K562 (cell line): ENCODE measurements at regions not wholly inside any gene's neighbourhood (a gene's known extent, or its start where the extent isn't known, plus 50 kb on each side); places are given as distances from the start of the nearest gene placed in this dataset.
"Not testable (repeated sequence)": the region's sequence is repeated elsewhere in the genome, so short reads cannot be mapped to it uniquely, and the experiment has no call there.

Experiments used
- CC2D1A ChIP-seq: fragments of 450-650 bp; IDR thresholded peaks from 2 replicates; pipeline ENCODE4 v1.6.1; 2017; ENCODE audit warnings: mild to moderate bottlenecking
- CREBBP ChIP-seq: IDR thresholded peaks from one replicate; pipeline ENCODE4 v1.6.1; 2012; ENCODE audit warnings: low read depth, mild to moderate bottlenecking, control low read depth, inconsistent platforms, low read length
- HDAC2 ChIP-seq: fragments of 450-650 bp; IDR thresholded peaks from 2 replicates; pipeline ENCODE4 v1.6.1; 2016; ENCODE audit warnings: mild to moderate bottlenecking
- PHF8 ChIP-seq: fragments of 200-600 bp; sonication (generic); IDR thresholded peaks from 2 replicates; pipeline ENCODE4 v1.6.1; 2012; ENCODE audit warnings: mixed run types, mild to moderate bottlenecking, inconsistent platforms, low read length, moderate library complexity, borderline replicate concordance
- ZNF274 ChIP-seq: IDR thresholded peaks from 2 replicates; pipeline ENCODE4 v1.6.1; 2011; ENCODE audit warnings: low read depth, mild to moderate bottlenecking, low read length, moderate library complexity, borderline replicate concordance
- TF ChIP-seq, protein P1 (sequence below): sonication (generic); formaldehyde crosslinking; IDR thresholded peaks from 2 replicates; pipeline ENCODE4 v1.5.0; 2020; ENCODE audit warnings: missing genetic modification reagents
- TF ChIP-seq, protein P2 (sequence below), 2 experiments: fragments of 150-350 bp in 1 of 2; IDR thresholded peaks; 2 replicates each; pipeline ENCODE4 v1.6.1; 2012 to 2016; ENCODE audit warnings: low read depth in 2 of 2, low read length in 2 of 2, mild to moderate bottlenecking in 1 of 2, moderate library complexity in 1 of 2

DNA sequence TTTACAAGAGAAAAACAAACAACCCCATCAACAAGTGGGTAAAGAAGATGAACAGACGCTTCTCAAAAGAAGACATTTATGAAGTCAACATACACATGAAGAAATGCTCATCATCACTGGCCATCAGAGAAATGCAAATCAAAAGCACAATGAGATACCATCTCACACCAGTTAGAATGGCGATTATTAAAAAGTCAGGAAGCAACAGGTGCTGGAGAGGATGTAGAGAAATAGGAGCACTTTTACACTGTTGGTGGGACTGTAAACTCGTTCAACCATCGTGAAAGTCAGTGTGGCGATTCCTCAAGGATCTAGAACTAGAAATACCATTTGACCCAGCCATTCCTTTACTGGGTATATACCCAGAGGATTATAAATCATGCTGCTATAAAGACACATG, 137.3 kb downstream of the MAGEE1 start:
- not testable (repeated sequence) for TF ChIP-seq ZNF274, PHF8, CREBBP, CC2D1A, HDAC2
- TF ChIP-seq, protein P1, sequence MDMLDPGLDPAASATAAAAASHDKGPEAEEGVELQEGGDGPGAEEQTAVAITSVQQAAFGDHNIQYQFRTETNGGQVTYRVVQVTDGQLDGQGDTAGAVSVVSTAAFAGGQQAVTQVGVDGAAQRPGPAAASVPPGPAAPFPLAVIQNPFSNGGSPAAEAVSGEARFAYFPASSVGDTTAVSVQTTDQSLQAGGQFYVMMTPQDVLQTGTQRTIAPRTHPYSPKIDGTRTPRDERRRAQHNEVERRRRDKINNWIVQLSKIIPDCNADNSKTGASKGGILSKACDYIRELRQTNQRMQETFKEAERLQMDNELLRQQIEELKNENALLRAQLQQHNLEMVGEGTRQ (CRISPR knock-in tag) = not testable (repeated sequence)
- TF ChIP-seq, protein P2, sequence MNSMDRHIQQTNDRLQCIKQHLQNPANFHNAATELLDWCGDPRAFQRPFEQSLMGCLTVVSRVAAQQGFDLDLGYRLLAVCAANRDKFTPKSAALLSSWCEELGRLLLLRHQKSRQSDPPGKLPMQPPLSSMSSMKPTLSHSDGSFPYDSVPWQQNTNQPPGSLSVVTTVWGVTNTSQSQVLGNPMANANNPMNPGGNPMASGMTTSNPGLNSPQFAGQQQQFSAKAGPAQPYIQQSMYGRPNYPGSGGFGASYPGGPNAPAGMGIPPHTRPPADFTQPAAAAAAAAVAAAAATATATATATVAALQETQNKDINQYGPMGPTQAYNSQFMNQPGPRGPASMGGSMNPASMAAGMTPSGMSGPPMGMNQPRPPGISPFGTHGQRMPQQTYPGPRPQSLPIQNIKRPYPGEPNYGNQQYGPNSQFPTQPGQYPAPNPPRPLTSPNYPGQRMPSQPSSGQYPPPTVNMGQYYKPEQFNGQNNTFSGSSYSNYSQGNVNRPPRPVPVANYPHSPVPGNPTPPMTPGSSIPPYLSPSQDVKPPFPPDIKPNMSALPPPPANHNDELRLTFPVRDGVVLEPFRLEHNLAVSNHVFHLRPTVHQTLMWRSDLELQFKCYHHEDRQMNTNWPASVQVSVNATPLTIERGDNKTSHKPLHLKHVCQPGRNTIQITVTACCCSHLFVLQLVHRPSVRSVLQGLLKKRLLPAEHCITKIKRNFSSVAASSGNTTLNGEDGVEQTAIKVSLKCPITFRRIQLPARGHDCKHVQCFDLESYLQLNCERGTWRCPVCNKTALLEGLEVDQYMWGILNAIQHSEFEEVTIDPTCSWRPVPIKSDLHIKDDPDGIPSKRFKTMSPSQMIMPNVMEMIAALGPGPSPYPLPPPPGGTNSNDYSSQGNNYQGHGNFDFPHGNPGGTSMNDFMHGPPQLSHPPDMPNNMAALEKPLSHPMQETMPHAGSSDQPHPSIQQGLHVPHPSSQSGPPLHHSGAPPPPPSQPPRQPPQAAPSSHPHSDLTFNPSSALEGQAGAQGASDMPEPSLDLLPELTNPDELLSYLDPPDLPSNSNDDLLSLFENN (IDR thresholded peaks at IDR 0.05; ENCODE audit: low read depth in 2 of 2, low read length in 2 of 2) = not testable (repeated sequence)
